Neural cell (in vitro differentiated cells): ENCODE measurements at regions not wholly inside any gene's neighbourhood (a gene's known extent, or its start where the extent isn't known, plus 50 kb on each side); places are given as distances from the start of the nearest gene placed in this dataset.

Source experiments
- H2AFZ ChIP-seq: fragments of 200-600, 300-800 bp; sonication (generic), shearing (Covaris generic); 2 replicates; pipeline ENCODE4 v1.6.0; 2014; ENCODE audit warnings: low read depth, mild to moderate bottlenecking, antibody characterized with exemption, low read length, moderate library complexity
- H3F3A ChIP-seq: fragments of 200-600 bp; shearing (Covaris generic); 2 replicates; pipeline ENCODE4 v1.6.1; 2016; ENCODE audit warnings: mild to moderate bottlenecking, moderate library complexity, mixed read lengths, antibody characterized with exemption, low read length; ENCODE audit not compliant: insufficient read depth, poor library complexity, severe bottlenecking
- H3K27ac ChIP-seq: fragments of 200-600, 300-800 bp; sonication (generic), shearing (Covaris generic); 2 replicates; pipeline ENCODE4 v1.5.1; 2014; ENCODE audit warnings: mild to moderate bottlenecking, low read length, moderate library complexity
- H3K27me3 ChIP-seq: fragments of 300-800, 200-600 bp; sonication (generic), shearing (Covaris generic); 2 replicates; pipeline ENCODE4 v1.6.0; 2014; ENCODE audit warnings: mild to moderate bottlenecking, low read depth, low read length, moderate library complexity; ENCODE audit not compliant: insufficient read depth
- H3K36me3 ChIP-seq: fragments of 300-800, 200-600 bp; sonication (generic), shearing (Covaris generic); 2 replicates; pipeline ENCODE4 v1.5.1; 2014; ENCODE audit warnings: mild to moderate bottlenecking, antibody characterized with exemption, low read length, moderate library complexity; ENCODE audit not compliant: insufficient read depth
- H3K4me2 ChIP-seq: fragments of 300-800, 200-600 bp; sonication (generic), shearing (Covaris generic); 2 replicates; pipeline ENCODE4 v1.6.0; 2014; ENCODE audit warnings: mild to moderate bottlenecking, low read length
- H3K4me3 ChIP-seq: fragments of 300-800, 200-600 bp; sonication (generic), shearing (Covaris generic); 2 replicates; pipeline ENCODE4 v1.5.1; 2014; ENCODE audit warnings: mild to moderate bottlenecking, low read length, moderate library complexity
- H3K79me2 ChIP-seq: fragments of 200-600 bp; shearing (Covaris generic); replicated peaks from 2 replicates; pipeline ENCODE4 v1.6.0; 2014; ENCODE audit warnings: mild to moderate bottlenecking, low read length, moderate library complexity; ENCODE audit not compliant: insufficient read depth
- H3K9ac ChIP-seq: fragments of 300-800, 200-600 bp; sonication (generic), shearing (Covaris generic); 2 replicates; pipeline ENCODE4 v1.6.1; 2016; ENCODE audit warnings: mild to moderate bottlenecking, low read length, mixed read lengths
- H3K9me2 ChIP-seq: fragments of 200-600 bp; shearing (Covaris generic); 2 replicates; pipeline ENCODE4 v1.6.1; 2016; ENCODE audit warnings: mild to moderate bottlenecking, low read length, mixed read lengths; ENCODE audit not compliant: insufficient read depth
- H3K9me3 ChIP-seq: fragments of 200-600, 300-800 bp; sonication (generic), shearing (Covaris generic); 2 replicates; pipeline ENCODE4 v1.6.1; 2016; ENCODE audit warnings: mild to moderate bottlenecking, mixed run types, low read length, moderate library complexity, mixed read lengths
- H4K20me1 ChIP-seq: fragments of 200-600 bp; shearing (Covaris generic); 2 replicates; pipeline ENCODE4 v1.6.1; 2016; ENCODE audit warnings: mild to moderate bottlenecking, mixed run types; ENCODE audit not compliant: insufficient read depth
- CTCF ChIP-seq: fragments of 450-650 bp; IDR thresholded peaks from 2 replicates; pipeline ENCODE4 v1.5.1; 2014; ENCODE audit warnings: antibody characterized with exemption, mild to moderate bottlenecking, moderate library complexity; ENCODE audit not compliant: poor library complexity, severe bottlenecking
- EP300 ChIP-seq: fragments of 450-650 bp; conservative IDR thresholded peaks from 2 replicates; pipeline ENCODE4 v1.6.1; 2014; ENCODE audit warnings: antibody characterized with exemption, mild to moderate bottlenecking, moderate library complexity; ENCODE audit not compliant: poor library complexity, severe bottlenecking
- EZH2 ChIP-seq: fragments of 200-600, 300-800 bp; shearing (Covaris generic), sonication (generic); IDR thresholded peaks from 2 replicates; pipeline ENCODE4 v1.6.1; 2014; ENCODE audit warnings: antibody characterized with exemption, low read length, borderline replicate concordance, mild to moderate bottlenecking; ENCODE audit not compliant: insufficient read depth, poor library complexity, severe bottlenecking
- MXI1 ChIP-seq: fragments of 450-650 bp; conservative IDR thresholded peaks from 2 replicates; pipeline ENCODE4 v1.6.1; 2014; ENCODE audit warnings: antibody characterized with exemption, mild to moderate bottlenecking; ENCODE audit not compliant: poor library complexity, severe bottlenecking
- POLR2AphosphoS5 ChIP-seq: IDR thresholded peaks from 2 replicates; pipeline ENCODE4 v1.6.1; 2012
- RAD21 ChIP-seq: fragments of 450-650 bp; conservative IDR thresholded peaks from 2 replicates; pipeline ENCODE4 v1.6.1; 2014; ENCODE audit warnings: antibody characterized with exemption, mild to moderate bottlenecking, moderate library complexity
- REST ChIP-seq: IDR thresholded peaks from 2 replicates; pipeline ENCODE4 v1.6.1; 2012; ENCODE audit warnings: borderline replicate concordance
- SMC3 ChIP-seq: fragments of 450-650 bp; conservative IDR thresholded peaks from 2 replicates; pipeline ENCODE4 v1.6.1; 2014; ENCODE audit warnings: antibody characterized with exemption, mild to moderate bottlenecking, moderate library complexity; ENCODE audit not compliant: poor library complexity
- TAF1 ChIP-seq: IDR thresholded peaks from 2 replicates; pipeline ENCODE4 v1.6.1; 2012; ENCODE audit warnings: low read depth

GRCh38 chr12:77167801-77168200, 102.4 kb upstream of the E2F7 start:
- no peaks in the 10 kb centered on the region for H3K79me2 ChIP-seq
- H3K9me3 ChIP-seq, result no peaks in the 10 kb centered on the region
- TF ChIP-seq POLR2AphosphoS5 (no peak), EP300 (no peak), EZH2 (no peak), REST (no peak), RAD21 (no peak), TAF1 (no peak), MXI1 (no peak), CTCF (no peak), SMC3 (no peak)
- no peak overlapping the region for H3K4me3 ChIP-seq
- H3K4me2 ChIP-seq, result no peak overlapping the region
- no peaks in the 10 kb centered on the region for H3F3A ChIP-seq
- no peaks in the 10 kb centered on the region for H4K20me1 ChIP-seq
- no peak overlapping the region for H2AFZ ChIP-seq
- no peaks in the 10 kb centered on the region for H3K36me3 ChIP-seq
- no peaks in the 10 kb centered on the region for H3K9me2 ChIP-seq
- no peak overlapping the region for H3K27ac ChIP-seq
- H3K27me3 ChIP-seq, result no peaks in the 10 kb centered on the region
- no peak overlapping the region for H3K9ac ChIP-seq

- H3K9me3 ChIP-seq, result no peaks in the 10 kb centered on the region
- no peaks in the 10 kb centered on the region for H3K36me3 ChIP-seq
- H4K20me1 ChIP-seq, result no peaks in the 10 kb centered on the region
- no peak overlapping the region for H3K4me3 ChIP-seq
- H3K9me2 ChIP-seq, result no peaks in the 10 kb centered on the region
- H3K27ac ChIP-seq, result no peak overlapping the region
- no peaks in the 10 kb centered on the region for H3F3A ChIP-seq
- no peaks in the 10 kb centered on the region for H3K79me2 ChIP-seq
- no peak overlapping the region for H3K4me2 ChIP-seq
- no peaks in the 10 kb centered on the region for H3K27me3 ChIP-seq
- TF ChIP-seq EZH2, result no peak
- no peak for TF ChIP-seq CTCF
- no peak overlapping the region for H2AFZ ChIP-seq
- no peak overlapping the region for H3K9ac ChIP-seq
These were observed 101.3 kb upstream of the E2F7 start for GRCh38 chr12:77166696-77167095.
